Nephron (organoid): ENCODE measurements at regions not wholly inside any gene's neighbourhood (a gene's known extent, or its start where the extent isn't known, plus 50 kb on each side); places are given as distances from the start of the nearest gene placed in this dataset.

ENCODE experiments used
- H3K27ac Mint-ChIP-seq, 3 experiments: 2 replicates each; pipeline ENCODE4 v1.8.0; 2020; ENCODE audit warnings: mixed read lengths in 3 of 3, mild to moderate bottlenecking in 2 of 3, moderate library complexity in 1 of 3
- H3K27me3 Mint-ChIP-seq: 2 replicates; pipeline ENCODE4 v1.8.0; 2021; ENCODE audit warnings: low read depth, mild to moderate bottlenecking, moderate library complexity, mixed read lengths
- H3K36me3 Mint-ChIP-seq: 2 replicates; pipeline ENCODE4 v1.8.0; 2020; ENCODE audit warnings: low read depth, mixed read lengths
- H3K4me1 Mint-ChIP-seq: 2 replicates; pipeline ENCODE4 v1.8.0; 2020; ENCODE audit warnings: mixed read lengths
- H3K4me3 Mint-ChIP-seq, 3 experiments: 2 replicates each; pipeline ENCODE4 v1.8.0; 2020; ENCODE audit warnings: mild to moderate bottlenecking in 3 of 3, mixed read lengths in 3 of 3, moderate library complexity in 2 of 3
- H3K9me3 Mint-ChIP-seq: 2 replicates; pipeline ENCODE4 v1.8.0; 2020; ENCODE audit warnings: mixed read lengths
- CTCF ChIP-seq, 3 experiments: fragments of 200-600 bp; sonication (generic); IDR thresholded peaks; one replicate each; pipeline ENCODE4 v1.5.0; 2021; ENCODE audit warnings: antibody characterized with exemption in 3 of 3; ENCODE audit not compliant: unreplicated experiment in 3 of 3

- peaks cover 7% of the 10 kb centered on the region for H3K9me3 Mint-ChIP-seq
- no peak overlapping the region for H3K4me3 Mint-ChIP-seq
- peaks cover 6% of the 10 kb centered on the region for H3K27me3 Mint-ChIP-seq
- TF ChIP-seq CTCF (IDR thresholded peaks at IDR 0.05; ENCODE audit: unreplicated experiment in 3 of 3): no peak
- no peak overlapping the region for H3K27ac Mint-ChIP-seq
- peaks cover 9% of the 10 kb centered on the region for H3K4me1 Mint-ChIP-seq
- no peaks in the 10 kb centered on the region for H3K36me3 Mint-ChIP-seq
Measured at GRCh38 chr3:102205647-102206046, 229.2 kb upstream of the ZPLD1 start.

- TF ChIP-seq CTCF (IDR thresholded peaks at IDR 0.05; ENCODE audit: unreplicated experiment in 3 of 3): no peak
- peaks cover 6% of the 10 kb centered on the region for H3K27me3 Mint-ChIP-seq
- peaks cover 12% of the 10 kb centered on the region for H3K9me3 Mint-ChIP-seq
Measured at GRCh38 chr3:102206511-102207031, 228.2 kb upstream of the ZPLD1 start.

GRCh38 chr3:102207151-102207571 lies 227.7 kb upstream of the ZPLD1 start:
- peaks cover 15% of the 10 kb centered on the region for H3K9me3 Mint-ChIP-seq
- no peaks in the 10 kb centered on the region for H3K36me3 Mint-ChIP-seq
- H3K27me3 Mint-ChIP-seq: peaks cover 6% of the 10 kb centered on the region
- no peak overlapping the region for H3K4me3 Mint-ChIP-seq
- H3K4me1 Mint-ChIP-seq: peaks cover 9% of the 10 kb centered on the region
- no peak overlapping the region for H3K27ac Mint-ChIP-seq
- no peak for TF ChIP-seq CTCF (IDR thresholded peaks at IDR 0.05; ENCODE audit: unreplicated experiment in 3 of 3)

More at GRCh38 chr3:102206511-102207031, 228.2 kb upstream of the ZPLD1 start:
- H3K4me3 Mint-ChIP-seq: no peak overlapping the region
- peaks cover 9% of the 10 kb centered on the region for H3K4me1 Mint-ChIP-seq
- no peak overlapping the region for H3K27ac Mint-ChIP-seq
- no peaks in the 10 kb centered on the region for H3K36me3 Mint-ChIP-seq

- no peaks in the 10 kb centered on the region for H3K27me3 Mint-ChIP-seq
- H3K36me3 Mint-ChIP-seq: no peaks in the 10 kb centered on the region
- no peak overlapping the region for H3K27ac Mint-ChIP-seq
- no peaks in the 10 kb centered on the region for H3K4me1 Mint-ChIP-seq
- peaks cover 27% of the 10 kb centered on the region for H3K9me3 Mint-ChIP-seq
- H3K4me3 Mint-ChIP-seq: no peak overlapping the region
- TF ChIP-seq CTCF (IDR thresholded peaks at IDR 0.05; ENCODE audit: unreplicated experiment in 3 of 3): no peak
Measured at GRCh38 chr3:102215166-102215565, 219.6 kb upstream of the ZPLD1 start.

- Mint-ChIP-seq H3K4me1 (no peaks in the 10 kb centered on the region), H3K27me3 (no peaks in the 10 kb centered on the region), H3K4me3 (no peak overlapping the region), H3K9me3 (peaks cover 12% of the 10 kb centered on the region), H3K27ac (no peak overlapping the region), H3K36me3 (no peaks in the 10 kb centered on the region)
- TF ChIP-seq CTCF (IDR thresholded peaks at IDR 0.05; ENCODE audit: unreplicated experiment in 3 of 3): no peak
Measured at GRCh38 chr3:102223132-102223531, 211.7 kb upstream of the ZPLD1 start.

- Mint-ChIP-seq H3K27me3 (no peaks in the 10 kb centered on the region), H3K4me3 (no peak overlapping the region), H3K27ac (no peak overlapping the region), H3K9me3 (peaks cover 10% of the 10 kb centered on the region), H3K4me1 (peaks cover 3% of the 10 kb centered on the region), H3K36me3 (no peaks in the 10 kb centered on the region)
- TF ChIP-seq CTCF (IDR thresholded peaks at IDR 0.05; ENCODE audit: unreplicated experiment in 3 of 3): peak; percentile 38 to 44 (median 39)
Measured at GRCh38 chr3:102224171-102224570, 210.6 kb upstream of the ZPLD1 start.
